Heart left ventricle (tissue), 13 donors: ENCODE measurements at regions not wholly inside any gene's neighbourhood (a gene's known extent, or its start where the extent isn't known, plus 50 kb on each side); places are given as distances from the start of the nearest gene placed in this dataset.

Experiments used
- POLR2A ChIP-seq, 2 donors: fragments of 450-650 bp; IDR thresholded peaks; one replicate each; pipeline ENCODE4 v1.6.1; 2017; ENCODE audit warnings: antibody characterized with exemption in 2 of 2, mild to moderate bottlenecking in 2 of 2, moderate library complexity in 2 of 2
- TF ChIP-seq, protein P1 (sequence below), 12 donors: fragments of 200-600 bp; sonication (generic) in 4 of 12; IDR thresholded peaks; one replicate each; pipeline versions ENCODE4 v1.5.0 to v1.8.0; 2018 to 2022; ENCODE audit warnings: antibody characterized with exemption in 12 of 12, mild to moderate bottlenecking in 5 of 12
- donor health status: ischemic (EF 13 %, LVEDD 7.1; RV severe dilation, severe dysfunction).
- donor health status: DM: no; HTN: yes; CAD: no.
- donor health status: DM: no; HTN: no; CAD: no.
- donor health status: ischemic (EF 25% LVEDD 6.9; RV normal size, moderate dysfunction).
- donor health status: ischemic (EF 25% LVEDD 5.7; RV mildly dilated, moderate dysfunction).
- donor health status: ischemic (EF 35%, LVEDD 5.7; RV mildly dilated, moderate dysfunction).
- donor health status: nonischemic (EF 11% LVEDD 7.7; RV severe dilation, severe dysfunction).
- donor health status: DM: yes; HTN: yes; CAD: no.
- donor health status: PGD.
- donor health status: ischemic (EF 29% LVEDD 5.4; RV normal size, mild dysfunction).
- donor health status: nonischemic (EF 23%, LVEDD 6.1; RV moderate dilation, normal function).

GRCh38 chr21:28066596-28067387, 925.9 kb downstream of the LTN1 start:
- TF ChIP-seq, protein P1, sequence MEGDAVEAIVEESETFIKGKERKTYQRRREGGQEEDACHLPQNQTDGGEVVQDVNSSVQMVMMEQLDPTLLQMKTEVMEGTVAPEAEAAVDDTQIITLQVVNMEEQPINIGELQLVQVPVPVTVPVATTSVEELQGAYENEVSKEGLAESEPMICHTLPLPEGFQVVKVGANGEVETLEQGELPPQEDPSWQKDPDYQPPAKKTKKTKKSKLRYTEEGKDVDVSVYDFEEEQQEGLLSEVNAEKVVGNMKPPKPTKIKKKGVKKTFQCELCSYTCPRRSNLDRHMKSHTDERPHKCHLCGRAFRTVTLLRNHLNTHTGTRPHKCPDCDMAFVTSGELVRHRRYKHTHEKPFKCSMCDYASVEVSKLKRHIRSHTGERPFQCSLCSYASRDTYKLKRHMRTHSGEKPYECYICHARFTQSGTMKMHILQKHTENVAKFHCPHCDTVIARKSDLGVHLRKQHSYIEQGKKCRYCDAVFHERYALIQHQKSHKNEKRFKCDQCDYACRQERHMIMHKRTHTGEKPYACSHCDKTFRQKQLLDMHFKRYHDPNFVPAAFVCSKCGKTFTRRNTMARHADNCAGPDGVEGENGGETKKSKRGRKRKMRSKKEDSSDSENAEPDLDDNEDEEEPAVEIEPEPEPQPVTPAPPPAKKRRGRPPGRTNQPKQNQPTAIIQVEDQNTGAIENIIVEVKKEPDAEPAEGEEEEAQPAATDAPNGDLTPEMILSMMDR (IDR thresholded peaks at IDR 0.05) = no peak
- TF ChIP-seq POLR2A (IDR thresholded peaks at IDR 0.05) = no peak
